ENCODE measurements at regions not wholly inside any gene's neighbourhood (a gene's known extent, or its start where the extent isn't known, plus 50 kb on each side); places are given as distances from the start of the nearest gene placed in this dataset.
"Not testable (repeated sequence)": the region's sequence is repeated elsewhere in the genome, so short reads cannot be mapped to it uniquely, and the experiment has no call there.

- intact Hi-C loops (cut with DNase I) = no loop called here
- ATAC-seq (ENCODE audit: poor library complexity) (no peak), DNase-seq (no peak)
Measured at GRCh38 chr16:61465285-61465684, 571.0 kb downstream of the CDH8 start.

GRCh38 chr16:61460020-61460419 is 576.2 kb downstream of the CDH8 start:
- no peak for DNase-seq
- ATAC-seq (ENCODE audit: poor library complexity) = no peak
- intact Hi-C loops (cut with DNase I) = no loop called here

- DNase-seq (no peak), ATAC-seq (ENCODE audit: poor library complexity) (no peak)
- intact Hi-C loops (cut with DNase I) = no loop called here
Measured at GRCh38 chr16:61435346-61435745, 600.9 kb downstream of the CDH8 start.

- ATAC-seq (ENCODE audit: poor library complexity) = peak; percentile 52
- intact Hi-C loops (cut with DNase I) = no loop called here
- DNase-seq = no peak
Measured at GRCh38 chr16:61432421-61432820, 603.8 kb downstream of the CDH8 start.

- ATAC-seq (ENCODE audit: poor library complexity) (no peak), DNase-seq (no peak)
- intact Hi-C loops (cut with DNase I) = no loop called here
Measured at GRCh38 chr16:61421111-61421510, 615.1 kb downstream of the CDH8 start.

GRCh38 chr16:61419791-61420190 is 616.4 kb downstream of the CDH8 start:
- ATAC-seq (ENCODE audit: poor library complexity) = no peak
- intact Hi-C loops (cut with DNase I) = no loop called here
- DNase-seq = no peak

GRCh38 chr16:61418802-61419201 is 617.4 kb downstream of the CDH8 start:
- intact Hi-C loops (cut with DNase I); ATAC-seq (ENCODE audit: poor library complexity); DNase-seq: not testable (repeated sequence)

- ATAC-seq (ENCODE audit: poor library complexity) (no peak), DNase-seq (no peak)
- intact Hi-C loops (cut with DNase I) = no loop called here
Measured at GRCh38 chr16:61415126-61415525, 621.1 kb downstream of the CDH8 start.

- intact Hi-C loops (cut with DNase I) = no loop called here
- DNase-seq = no peak
- ATAC-seq (ENCODE audit: poor library complexity) = no peak
Measured at GRCh38 chr16:61413021-61413420, 623.2 kb downstream of the CDH8 start.

- ATAC-seq (ENCODE audit: poor library complexity) (no peak), DNase-seq (no peak)
- intact Hi-C loops (cut with DNase I) = no loop called here
Measured at GRCh38 chr16:61412562-61412961, 623.7 kb downstream of the CDH8 start.

GRCh38 chr16:61409604-61410003 is 626.6 kb downstream of the CDH8 start:
- DNase-seq (no peak), ATAC-seq (ENCODE audit: poor library complexity) (no peak)
- intact Hi-C loops (cut with DNase I) = no loop called here

- intact Hi-C loops (cut with DNase I) = no loop called here
- ATAC-seq (ENCODE audit: poor library complexity) (no peak), DNase-seq (no peak)
Measured at GRCh38 chr16:61403386-61403785, 632.9 kb downstream of the CDH8 start.

GRCh38 chr16:61391896-61392295 is 644.3 kb downstream of the CDH8 start:
- intact Hi-C loops (cut with DNase I) = no loop called here
- DNase-seq = no peak
- ATAC-seq (ENCODE audit: poor library complexity) = no peak

- no peak for ATAC-seq (ENCODE audit: poor library complexity)
- intact Hi-C loops (cut with DNase I) = no loop called here
- DNase-seq = no peak
Measured at GRCh38 chr16:61390965-61391637, 645.1 kb downstream of the CDH8 start.

GRCh38 chr16:61385392-61386071 is 650.7 kb downstream of the CDH8 start:
- no peak for DNase-seq
- no peak for ATAC-seq (ENCODE audit: poor library complexity)
- intact Hi-C loops (cut with DNase I) = no loop called here

GRCh38 chr16:61382435-61382834 is 653.8 kb downstream of the CDH8 start:
- ATAC-seq (ENCODE audit: poor library complexity) = no peak
- no peak for DNase-seq
- intact Hi-C loops (cut with DNase I) = no loop called here

GRCh38 chr16:61379311-61379710 is 656.9 kb downstream of the CDH8 start:
- ATAC-seq (ENCODE audit: poor library complexity) = no peak
- no peak for DNase-seq
- intact Hi-C loops (cut with DNase I) = no loop called here

- DNase-seq (no peak), ATAC-seq (ENCODE audit: poor library complexity) (no peak)
- intact Hi-C loops (cut with DNase I) = no loop called here
Measured at GRCh38 chr16:61374071-61374470, 662.2 kb downstream of the CDH8 start.

- no peak for ATAC-seq (ENCODE audit: poor library complexity)
- no peak for DNase-seq
- intact Hi-C loops (cut with DNase I) = no loop called here
Measured at GRCh38 chr16:61371881-61372280, 664.4 kb downstream of the CDH8 start.

GRCh38 chr16:61371388-61371787 is 664.9 kb downstream of the CDH8 start:
- ATAC-seq (ENCODE audit: poor library complexity) = peak; percentile 52
- no peak for DNase-seq
- intact Hi-C loops (cut with DNase I) = no loop called here

GRCh38 chr16:61370564-61370963 is 665.7 kb downstream of the CDH8 start:
- ATAC-seq (ENCODE audit: poor library complexity) (no peak), DNase-seq (no peak)
- intact Hi-C loops (cut with DNase I) = no loop called here

Data from Right ventricle myocardium superior (tissue), 1 donor.